Subcutaneous abdominal adipose tissue (tissue), 5 donors: ENCODE measurements at regions not wholly inside any gene's neighbourhood (a gene's known extent, or its start where the extent isn't known, plus 50 kb on each side); places are given as distances from the start of the nearest gene placed in this dataset.
A peak's percentile ranks its signal among the peaks of the same experiment; 100 is the strongest.

Experiments
- H3K27ac ChIP-seq: one replicate; pipeline ENCODE4 v1.7.0; 2013; ENCODE audit warnings: low read depth, mild to moderate bottlenecking, inconsistent platforms, low read length, moderate library complexity
- H3K27me3 ChIP-seq, 5 donors: one replicate each; pipeline ENCODE4 v1.7.0; 2013; ENCODE audit warnings: low read length in 5 of 5, inconsistent platforms in 1 of 5; ENCODE audit not compliant: control insufficient read depth in 5 of 5, insufficient read depth in 4 of 5
- H3K36me3 ChIP-seq, 5 donors: one replicate each; pipeline ENCODE4 v1.7.0; 2013; ENCODE audit warnings: low read length in 5 of 5; ENCODE audit not compliant: control insufficient read depth in 5 of 5, insufficient read depth in 5 of 5
- H3K4me1 ChIP-seq, 5 donors: one replicate each; pipeline ENCODE4 v1.7.0; 2013; ENCODE audit warnings: low read length in 5 of 5, mild to moderate bottlenecking in 3 of 5, moderate library complexity in 1 of 5; ENCODE audit not compliant: control insufficient read depth in 5 of 5, insufficient read depth in 5 of 5
- H3K4me3 ChIP-seq, 5 donors: one replicate each; pipeline ENCODE4 v1.7.0; 2013; ENCODE audit warnings: low read length in 5 of 5, low read depth in 1 of 5
- H3K9ac ChIP-seq, 5 donors: one replicate each; pipeline ENCODE4 v1.7.0; 2013; ENCODE audit warnings: low read length in 5 of 5, mild to moderate bottlenecking in 4 of 5, moderate library complexity in 3 of 5
- H3K9me3 ChIP-seq, 5 donors: one replicate each; pipeline ENCODE4 v1.7.0; 2013; ENCODE audit warnings: low read length in 5 of 5; ENCODE audit not compliant: control insufficient read depth in 5 of 5
- donor health status: healthy.
- donor health status: healthy.
- donor health status: healthy.
- donor health status: healthy.
- donor health status: healthy.

- H3K9me3 ChIP-seq: no peaks in the 10 kb centered on the region
- H3K4me1 ChIP-seq: peaks cover 7 to 26% (median 15%) of the 10 kb centered on the region in 5 donors
- H3K9ac ChIP-seq: peak overlapping the region in 1 of 5 donors; percentile 9
- H3K36me3 ChIP-seq: no peaks in the 10 kb centered on the region
- no peak overlapping the region for H3K4me3 ChIP-seq
- H3K27ac ChIP-seq: peak overlapping the region; percentile 82
- H3K27me3 ChIP-seq: no peaks in the 10 kb centered on the region
These were observed 146.1 kb upstream of the TPM1 start for GRCh38 chr15:62896380-62896866.

- Histone ChIP-seq H3K27ac (peak overlapping the region; percentile 82), H3K4me3 (peak overlapping the region in 1 of 5 donors; percentile 6), H3K36me3 (no peaks in the 10 kb centered on the region), H3K27me3 (no peaks in the 10 kb centered on the region), H3K4me1 (peaks cover 7 to 26% (median 15%) of the 10 kb centered on the region in 5 donors), H3K9me3 (no peaks in the 10 kb centered on the region), H3K9ac (no peak overlapping the region)
These were observed 145.5 kb upstream of the TPM1 start for GRCh38 chr15:62896969-62897486.

GRCh38 chr15:62897634-62898033 is 144.9 kb upstream of the TPM1 start:
- H3K9ac ChIP-seq: no peak overlapping the region
- no peak overlapping the region for H3K27ac ChIP-seq
- no peak overlapping the region for H3K4me3 ChIP-seq
- no peaks in the 10 kb centered on the region for H3K9me3 ChIP-seq
- H3K36me3 ChIP-seq: no peaks in the 10 kb centered on the region
- H3K27me3 ChIP-seq: no peaks in the 10 kb centered on the region
- peaks cover 7 to 26% (median 15%) of the 10 kb centered on the region in 5 donors for H3K4me1 ChIP-seq

GRCh38 chr15:62899090-62899493 is 143.5 kb upstream of the TPM1 start:
- Histone ChIP-seq H3K27me3 (no peaks in the 10 kb centered on the region), H3K9ac (no peak overlapping the region), H3K27ac (no peak overlapping the region), H3K4me3 (no peak overlapping the region), H3K9me3 (no peaks in the 10 kb centered on the region), H3K4me1 (peaks cover 7 to 26% (median 15%) of the 10 kb centered on the region in 5 donors), H3K36me3 (no peaks in the 10 kb centered on the region)

GRCh38 chr15:62900071-62900802 is 142.3 kb upstream of the TPM1 start:
- no peak overlapping the region for H3K9ac ChIP-seq
- no peak overlapping the region for H3K27ac ChIP-seq

GRCh38 chr15:62901087-62901486 is 141.5 kb upstream of the TPM1 start:
- H3K4me3 ChIP-seq: no peak overlapping the region
- no peak overlapping the region for H3K27ac ChIP-seq

More at GRCh38 chr15:62900071-62900802, 142.3 kb upstream of the TPM1 start:
- Histone ChIP-seq H3K4me3 (no peak overlapping the region), H3K27me3 (no peaks in the 10 kb centered on the region), H3K9me3 (no peaks in the 10 kb centered on the region), H3K36me3 (no peaks in the 10 kb centered on the region), H3K4me1 (peaks cover 7 to 24% (median 15%) of the 10 kb centered on the region in 5 donors)

GRCh38 chr15:62901909-62902546 is 140.5 kb upstream of the TPM1 start:
- H3K4me1 ChIP-seq: peaks cover 3 to 8% (median 6%) of the 10 kb centered on the region in 5 donors
- H3K4me3 ChIP-seq: no peak overlapping the region
- no peaks in the 10 kb centered on the region for H3K9me3 ChIP-seq
- H3K27me3 ChIP-seq: no peaks in the 10 kb centered on the region
- H3K27ac ChIP-seq: no peak overlapping the region
- no peak overlapping the region for H3K9ac ChIP-seq
- no peaks in the 10 kb centered on the region for H3K36me3 ChIP-seq

More at GRCh38 chr15:62901087-62901486, 141.5 kb upstream of the TPM1 start:
- Histone ChIP-seq H3K36me3 (no peaks in the 10 kb centered on the region), H3K27me3 (no peaks in the 10 kb centered on the region), H3K4me1 (peaks cover 7 to 16% (median 14%) of the 10 kb centered on the region in 5 donors), H3K9ac (no peak overlapping the region), H3K9me3 (no peaks in the 10 kb centered on the region)

GRCh38 chr15:62902821-62903220 is 139.7 kb upstream of the TPM1 start:
- Histone ChIP-seq H3K4me1 (peaks cover 0 to under 1% (median 0%) of the 10 kb centered on the region in 5 donors), H3K9ac (no peak overlapping the region), H3K9me3 (no peaks in the 10 kb centered on the region), H3K36me3 (no peaks in the 10 kb centered on the region), H3K27ac (no peak overlapping the region), H3K4me3 (no peak overlapping the region), H3K27me3 (no peaks in the 10 kb centered on the region)

GRCh38 chr15:62903437-62903836 is 139.1 kb upstream of the TPM1 start:
- no peak overlapping the region for H3K27ac ChIP-seq

More at GRCh38 chr15:62903437-62903836, 139.1 kb upstream of the TPM1 start:
- no peaks in the 10 kb centered on the region for H3K36me3 ChIP-seq
- H3K4me1 ChIP-seq: no peaks in the 10 kb centered on the region
- H3K9ac ChIP-seq: no peak overlapping the region
- H3K27me3 ChIP-seq: no peaks in the 10 kb centered on the region
- H3K9me3 ChIP-seq: no peaks in the 10 kb centered on the region
- H3K4me3 ChIP-seq: no peak overlapping the region
